ENCODE measurements at regions not wholly inside any gene's neighbourhood (a gene's known extent, or its start where the extent isn't known, plus 50 kb on each side); places are given as distances from the start of the nearest gene placed in this dataset.

DNA sequence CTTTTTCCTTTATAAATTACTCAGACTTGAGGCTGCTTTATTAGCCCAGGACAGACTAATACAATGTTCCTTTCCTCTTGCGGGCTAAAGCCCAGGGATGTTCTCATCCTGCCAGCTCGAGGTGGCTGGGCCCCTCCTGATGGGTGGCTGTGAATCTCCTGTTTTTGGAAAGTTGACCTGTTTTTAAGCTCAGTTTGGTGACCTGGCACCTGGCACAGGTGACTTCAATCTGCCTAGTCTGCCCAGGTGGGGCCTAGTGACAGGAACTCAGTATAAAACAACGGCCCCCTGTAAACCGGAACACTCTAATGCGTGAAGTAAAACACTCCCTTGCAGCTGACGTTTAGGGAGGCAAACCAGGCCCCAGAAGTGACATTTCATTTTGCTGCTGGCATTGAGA, 92.7 kb upstream of the SNTG2 start:
- TF ChIP-seq, protein P1, sequence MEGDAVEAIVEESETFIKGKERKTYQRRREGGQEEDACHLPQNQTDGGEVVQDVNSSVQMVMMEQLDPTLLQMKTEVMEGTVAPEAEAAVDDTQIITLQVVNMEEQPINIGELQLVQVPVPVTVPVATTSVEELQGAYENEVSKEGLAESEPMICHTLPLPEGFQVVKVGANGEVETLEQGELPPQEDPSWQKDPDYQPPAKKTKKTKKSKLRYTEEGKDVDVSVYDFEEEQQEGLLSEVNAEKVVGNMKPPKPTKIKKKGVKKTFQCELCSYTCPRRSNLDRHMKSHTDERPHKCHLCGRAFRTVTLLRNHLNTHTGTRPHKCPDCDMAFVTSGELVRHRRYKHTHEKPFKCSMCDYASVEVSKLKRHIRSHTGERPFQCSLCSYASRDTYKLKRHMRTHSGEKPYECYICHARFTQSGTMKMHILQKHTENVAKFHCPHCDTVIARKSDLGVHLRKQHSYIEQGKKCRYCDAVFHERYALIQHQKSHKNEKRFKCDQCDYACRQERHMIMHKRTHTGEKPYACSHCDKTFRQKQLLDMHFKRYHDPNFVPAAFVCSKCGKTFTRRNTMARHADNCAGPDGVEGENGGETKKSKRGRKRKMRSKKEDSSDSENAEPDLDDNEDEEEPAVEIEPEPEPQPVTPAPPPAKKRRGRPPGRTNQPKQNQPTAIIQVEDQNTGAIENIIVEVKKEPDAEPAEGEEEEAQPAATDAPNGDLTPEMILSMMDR (IDR thresholded peaks at IDR 0.05): no peak
- TF ChIP-seq POLR2A (IDR thresholded peaks at IDR 0.05): no peak
